IPS-NIHi7 (cell line): ENCODE measurements at regions not wholly inside any gene's neighbourhood (a gene's known extent, or its start where the extent isn't known, plus 50 kb on each side); places are given as distances from the start of the nearest gene placed in this dataset.

Experiments used
- DNase-seq: peaks from one replicate; pipeline ENCODE4 v3.0.0; 2012; ENCODE audit warnings: mixed read lengths; ENCODE audit errors: extremely low spot score

DNA sequence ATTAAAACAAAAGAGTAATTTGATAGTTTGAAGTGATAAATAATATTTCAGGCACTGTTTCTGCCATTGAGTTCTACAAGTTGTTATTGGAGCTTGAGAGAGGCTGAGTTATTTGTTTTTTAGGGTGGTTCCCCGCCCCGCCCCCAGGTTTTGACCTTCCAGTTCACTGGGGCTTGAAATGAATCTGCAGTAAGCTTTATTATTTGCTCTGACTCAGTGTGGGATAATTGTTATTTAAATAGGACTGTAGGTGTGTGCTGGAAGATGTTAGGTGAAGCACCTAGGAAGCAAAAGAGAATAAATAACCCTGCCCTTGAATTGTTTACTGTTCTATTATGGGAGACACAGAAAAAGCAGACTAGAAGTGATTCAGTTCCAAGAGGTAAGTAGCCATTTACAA is 81.2 kb upstream of the KCNIP4 start:
- no peak for DNase-seq

DNA sequence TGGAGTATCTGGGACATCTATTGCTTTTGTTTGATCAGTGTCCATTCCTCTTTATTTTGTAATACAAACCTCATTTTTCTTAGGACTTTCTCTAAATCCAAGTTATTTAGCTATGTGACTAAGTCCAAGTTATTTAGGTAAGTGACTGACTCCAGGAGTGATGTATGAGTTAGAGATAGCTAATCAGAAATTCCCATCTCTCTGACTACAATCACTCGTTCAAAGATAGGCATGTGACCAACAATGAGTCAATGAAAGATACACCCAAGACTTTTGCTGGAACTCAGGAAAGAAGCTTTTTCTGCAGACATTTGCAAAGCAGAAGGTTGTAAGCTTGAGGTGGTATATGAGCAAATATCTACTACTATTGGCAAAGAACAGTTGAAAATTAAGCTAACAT is 72.5 kb upstream of the KCNIP4 start:
- no peak for DNase-seq

DNA sequence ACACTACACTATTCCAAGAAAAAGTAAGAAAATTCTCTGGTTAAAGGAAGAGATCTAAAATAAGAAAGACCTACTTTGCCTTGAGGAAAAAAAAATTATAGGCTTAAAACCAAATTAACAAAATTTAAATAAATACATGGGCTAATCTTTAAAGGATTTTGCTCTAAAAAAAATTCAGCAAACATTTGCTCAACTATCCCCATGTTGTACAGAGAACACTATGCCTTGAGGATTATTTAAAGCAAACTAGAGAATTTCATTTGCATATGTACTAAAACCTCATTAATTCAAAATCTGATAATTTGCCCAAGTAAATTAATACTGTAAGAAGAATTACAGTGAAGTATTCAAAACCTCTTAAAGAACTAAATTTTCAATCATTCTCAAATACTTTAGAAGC is 71.6 kb upstream of the KCNIP4 start:
- DNase-seq = no peak

DNA sequence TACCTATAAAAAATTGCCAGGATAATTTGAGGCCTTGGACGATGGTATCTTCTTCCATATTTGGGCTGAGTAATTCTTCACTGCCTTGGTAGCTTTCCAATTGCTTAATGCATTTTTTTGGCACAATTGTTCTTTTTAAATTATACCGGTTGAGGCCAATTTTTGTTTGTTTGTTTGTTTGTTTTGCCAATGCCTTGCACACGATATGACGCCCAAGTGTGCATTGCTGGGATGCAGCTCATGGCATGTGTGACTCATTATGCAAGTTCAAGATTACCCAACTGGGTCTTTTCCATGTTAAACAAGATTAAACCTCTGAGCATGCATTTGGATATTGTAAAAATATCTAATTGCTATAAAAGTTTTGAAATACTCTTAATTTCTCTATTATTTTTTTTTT is 71.1 kb upstream of the KCNIP4 start:
- no peak for DNase-seq

DNA sequence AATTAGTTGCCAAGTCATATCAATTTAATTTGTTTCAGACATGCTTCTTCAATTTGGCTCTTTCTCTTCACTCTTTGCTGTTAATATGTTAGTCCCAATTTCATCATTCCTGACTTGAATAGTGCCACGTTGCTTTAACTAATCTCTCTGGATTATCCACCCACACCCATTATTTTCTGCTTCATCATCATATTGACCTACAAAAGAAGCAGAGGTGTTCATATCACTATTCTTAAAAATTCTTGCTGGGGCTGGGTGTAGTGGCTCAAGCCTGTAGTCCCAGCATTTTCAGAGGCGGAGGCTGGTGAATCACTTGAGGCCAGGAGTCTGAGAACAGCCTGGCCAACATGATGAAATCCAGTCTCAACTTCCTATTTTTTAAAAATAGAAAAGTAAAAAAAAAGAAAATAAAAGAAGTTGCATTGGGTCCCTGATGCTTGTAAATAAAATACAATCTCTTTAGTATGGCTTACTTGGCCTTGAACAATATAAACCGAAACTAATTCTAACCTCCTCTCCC is 65.7 kb upstream of the KCNIP4 start:
- no peak for DNase-seq

DNA sequence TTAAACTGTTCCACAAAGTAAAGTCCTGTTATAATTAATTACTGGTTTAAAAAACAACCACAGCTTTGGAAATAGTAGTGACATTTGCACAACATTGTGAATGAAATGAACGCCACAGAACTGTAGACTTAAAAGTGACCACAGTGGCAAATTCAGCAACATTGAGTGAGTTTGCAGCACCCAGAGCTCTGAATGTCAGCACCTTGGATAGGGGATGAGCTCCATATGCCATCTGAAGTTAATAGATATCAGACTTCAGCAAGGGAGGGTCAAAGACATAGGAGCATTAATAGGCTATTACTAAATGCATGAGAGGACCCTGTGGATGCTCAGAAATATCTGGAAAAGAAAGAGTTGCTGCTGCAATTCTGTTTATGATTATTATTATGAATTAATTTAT is 55.3 kb upstream of the KCNIP4 start:
- DNase-seq = peak; percentile 20
